Left lung (tissue), 4 donors: ENCODE measurements at regions not wholly inside any gene's neighbourhood (a gene's known extent, or its start where the extent isn't known, plus 50 kb on each side); places are given as distances from the start of the nearest gene placed in this dataset.

Experiments
- ATAC-seq: fragments of 200-7000 bp; cut with Tn5 transposase; one replicate; pipeline ENCODE4 v1.9.1; 2020; ENCODE audit warnings: moderate library complexity
- DNase-seq, 4 donors: peaks; one replicate each; pipeline ENCODE4 v3.0.0-alpha.2; 2013 to 2020
- H3K27ac ChIP-seq, 2 donors: fragments of 200-600 bp; sonication (generic) in 1 of 2; one replicate each; pipeline versions ENCODE4 v1.5.0 to v1.8.0; 2020 to 2021
- H3K27me3 ChIP-seq, 2 donors: fragments of 200-600 bp; sonication (generic) in 1 of 2; one replicate each; pipeline versions ENCODE4 v1.5.0 to v1.8.0; 2020 to 2021
- H3K36me3 ChIP-seq, 2 donors: fragments of 200-600 bp; sonication (generic) in 1 of 2; one replicate each; pipeline versions ENCODE4 v1.5.0 to v1.8.0; 2020 to 2021
- H3K4me1 ChIP-seq, 2 donors: fragments of 200-600 bp; one replicate each; pipeline ENCODE4 v1.8.0; 2021
- H3K4me3 ChIP-seq, 2 donors: fragments of 200-600 bp; sonication (generic) in 1 of 2; one replicate each; pipeline versions ENCODE4 v1.5.0 to v1.8.0; 2020 to 2021; ENCODE audit warnings: mild to moderate bottlenecking in 1 of 2
- H3K9me3 ChIP-seq, 2 donors: fragments of 200-600 bp; sonication (generic) in 1 of 2; one replicate each; pipeline versions ENCODE4 v1.5.0 to v1.8.0; 2020 to 2021
- CTCF ChIP-seq, 2 donors: fragments of 200-600 bp; sonication (generic) in 1 of 2; IDR thresholded peaks; one replicate each; pipeline versions ENCODE4 v1.5.0 to v1.8.0; 2021; ENCODE audit warnings: antibody characterized with exemption in 2 of 2
- intact Hi-C, 2 donors: fragments of 100-400 bp; cut with DNase I; formaldehyde crosslinking; loops; one replicate each; pipeline versions ENCODE4 v1.11.2 to v1.14.2; 2022
- donor health status: DM: no; HTN: yes; CAD: no.
- donor health status: DM: no; HTN: no; CAD: no.

GRCh38 chr7:83851551-83851950, 202.6 kb upstream of the SEMA3E start:
- intact Hi-C loops = no loop called here
- Histone ChIP-seq H3K4me1 (no peaks in the 10 kb centered on the region), H3K36me3 (no peaks in the 10 kb centered on the region), H3K4me3 (no peak overlapping the region), H3K27ac (no peak overlapping the region), H3K9me3 (no peaks in the 10 kb centered on the region), H3K27me3 (no peaks in the 10 kb centered on the region)
- no peak for ATAC-seq
- TF ChIP-seq CTCF (IDR thresholded peaks at IDR 0.05) = no peak
- no peak for DNase-seq

- H3K9me3 ChIP-seq = no peaks in the 10 kb centered on the region
- DNase-seq = no peak
- intact Hi-C loops = no loop called here
- H3K27me3 ChIP-seq = no peaks in the 10 kb centered on the region
- no peaks in the 10 kb centered on the region for H3K36me3 ChIP-seq
- no peak for TF ChIP-seq CTCF (IDR thresholded peaks at IDR 0.05)
- H3K4me1 ChIP-seq = no peaks in the 10 kb centered on the region
- H3K27ac ChIP-seq = no peak overlapping the region
- H3K4me3 ChIP-seq = no peak overlapping the region
- ATAC-seq = no peak
Observed at GRCh38 chr7:83850941-83851340, 202.0 kb upstream of the SEMA3E start.

GRCh38 chr7:83850125-83850524, 201.2 kb upstream of the SEMA3E start:
- no peak for ATAC-seq
- Histone ChIP-seq H3K9me3 (no peaks in the 10 kb centered on the region), H3K27ac (no peak overlapping the region), H3K27me3 (no peaks in the 10 kb centered on the region), H3K4me1 (no peaks in the 10 kb centered on the region), H3K36me3 (no peaks in the 10 kb centered on the region), H3K4me3 (no peak overlapping the region)
- DNase-seq = no peak
- TF ChIP-seq CTCF (IDR thresholded peaks at IDR 0.05) = no peak
- intact Hi-C loops = no loop called here

- DNase-seq (no peak), ATAC-seq (no peak)
- Histone ChIP-seq H3K4me3 (no peak overlapping the region), H3K27ac (no peak overlapping the region), H3K4me1 (no peaks in the 10 kb centered on the region), H3K27me3 (no peaks in the 10 kb centered on the region), H3K9me3 (no peaks in the 10 kb centered on the region), H3K36me3 (no peaks in the 10 kb centered on the region)
- no peak for TF ChIP-seq CTCF (IDR thresholded peaks at IDR 0.05)
- intact Hi-C loops = no loop called here
Observed at GRCh38 chr7:83849131-83849530, 200.2 kb upstream of the SEMA3E start.

GRCh38 chr7:83842894-83843293, 194.0 kb upstream of the SEMA3E start:
- ATAC-seq (no peak), DNase-seq (no peak)
- Histone ChIP-seq H3K36me3 (no peaks in the 10 kb centered on the region), H3K27ac (no peak overlapping the region), H3K9me3 (no peaks in the 10 kb centered on the region), H3K4me1 (no peaks in the 10 kb centered on the region), H3K27me3 (no peaks in the 10 kb centered on the region), H3K4me3 (no peak overlapping the region)
- intact Hi-C loops = no loop called here
- TF ChIP-seq CTCF (IDR thresholded peaks at IDR 0.05) = no peak
